GM19397 (cell line): ENCODE measurements at regions not wholly inside any gene's neighbourhood (a gene's known extent, or its start where the extent isn't known, plus 50 kb on each side); places are given as distances from the start of the nearest gene placed in this dataset.

Source experiments
- ATAC-seq: cut with Tn5 transposase; IDR thresholded peaks from one replicate; pipeline ENCODE4 v1.9.1; 2021; ENCODE audit warnings: mild to moderate bottlenecking, moderate library complexity; ENCODE audit not compliant: unreplicated experiment

DNA sequence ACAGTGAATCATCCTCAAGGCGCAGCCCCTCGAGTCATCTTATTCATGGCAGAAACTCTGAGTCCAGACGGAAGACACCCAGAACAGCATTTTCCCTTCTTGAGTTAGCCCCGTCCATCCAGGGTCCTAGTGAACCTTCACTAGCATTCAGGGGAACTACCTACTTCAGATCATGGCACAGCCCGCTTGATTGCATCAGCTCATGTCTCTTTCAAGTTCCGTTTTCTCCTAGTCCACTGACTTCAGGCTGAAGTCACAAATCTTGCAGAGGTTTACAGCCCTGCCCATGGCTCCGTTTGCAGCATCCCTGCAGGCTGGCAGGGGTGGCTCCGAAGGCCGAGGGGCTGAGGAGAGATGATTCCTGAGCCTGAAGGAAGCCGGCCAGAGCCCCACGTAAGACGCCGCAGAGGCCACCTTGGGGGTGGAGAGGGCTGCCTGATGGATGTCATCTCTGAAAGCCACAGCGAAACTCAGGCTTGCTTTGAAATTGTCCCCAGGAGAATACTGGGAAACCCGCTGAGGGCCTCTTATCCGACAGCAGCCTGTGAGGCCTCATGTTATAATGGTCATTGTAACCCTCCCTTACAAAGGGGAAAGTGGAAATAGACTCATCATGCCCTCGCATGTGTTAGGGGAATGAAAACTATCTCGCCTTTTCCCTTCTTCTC lies 310.2 kb upstream of the AJAP1 start:
- ATAC-seq: no peak

DNA sequence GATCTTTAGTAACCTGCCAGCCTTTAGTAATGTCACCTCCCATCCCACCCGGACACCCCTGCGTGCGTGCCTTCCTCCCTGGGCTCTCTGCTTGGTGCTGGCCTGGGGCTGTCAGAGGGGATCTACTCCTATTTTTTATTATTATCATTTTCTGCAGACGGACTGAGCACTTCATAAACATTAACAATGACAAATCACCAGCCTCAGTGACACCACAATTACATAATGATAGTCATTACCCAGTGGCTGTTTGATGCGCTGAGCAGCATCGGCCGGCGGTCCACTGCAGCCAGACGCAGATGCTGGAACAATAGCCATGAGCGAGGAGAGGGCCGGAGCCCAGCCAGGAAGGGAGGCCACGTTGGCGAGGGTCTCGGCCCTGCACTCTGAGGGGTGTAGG lies 309.3 kb upstream of the AJAP1 start:
- ATAC-seq: no peak

DNA sequence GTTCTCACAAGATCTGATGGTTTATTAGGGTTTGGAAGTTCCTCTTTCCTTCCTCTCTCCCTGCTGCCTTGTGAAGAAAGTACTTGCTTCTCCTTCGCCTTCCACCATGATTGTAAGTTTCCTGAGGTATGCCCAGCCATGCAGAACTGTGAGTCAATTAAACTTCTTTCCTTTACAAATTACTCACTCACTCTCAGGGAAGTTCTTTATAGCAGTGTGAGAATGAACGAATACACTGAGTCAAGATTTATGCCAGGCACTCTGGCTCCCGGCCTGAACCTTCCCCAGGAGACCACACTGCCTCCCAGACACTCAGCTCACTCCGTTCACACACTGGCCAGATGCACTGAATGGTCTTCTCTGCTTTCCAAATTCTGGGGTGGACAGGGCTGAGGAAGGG lies 308.3 kb upstream of the AJAP1 start:
- ATAC-seq: no peak

DNA sequence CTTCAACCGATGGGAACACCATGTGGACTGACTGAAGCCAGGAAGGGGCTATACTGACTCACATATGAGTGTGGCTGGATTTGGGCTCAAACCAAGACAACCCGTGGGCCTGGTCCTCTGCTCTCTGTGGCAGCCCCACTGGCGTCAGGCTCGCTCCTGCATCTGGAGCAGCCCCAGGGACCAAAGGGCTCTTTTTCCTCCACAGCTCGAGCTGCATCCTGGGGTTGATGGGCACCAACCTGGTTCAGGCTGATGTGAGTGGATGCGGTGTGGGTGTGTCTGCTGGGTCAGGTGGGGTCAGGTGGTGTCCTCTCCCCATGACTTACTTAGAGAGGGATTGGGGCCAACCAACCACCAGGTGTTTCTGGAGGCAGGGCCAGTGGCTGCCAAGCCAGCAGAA lies 303.0 kb upstream of the AJAP1 start:
- ATAC-seq: no peak

DNA sequence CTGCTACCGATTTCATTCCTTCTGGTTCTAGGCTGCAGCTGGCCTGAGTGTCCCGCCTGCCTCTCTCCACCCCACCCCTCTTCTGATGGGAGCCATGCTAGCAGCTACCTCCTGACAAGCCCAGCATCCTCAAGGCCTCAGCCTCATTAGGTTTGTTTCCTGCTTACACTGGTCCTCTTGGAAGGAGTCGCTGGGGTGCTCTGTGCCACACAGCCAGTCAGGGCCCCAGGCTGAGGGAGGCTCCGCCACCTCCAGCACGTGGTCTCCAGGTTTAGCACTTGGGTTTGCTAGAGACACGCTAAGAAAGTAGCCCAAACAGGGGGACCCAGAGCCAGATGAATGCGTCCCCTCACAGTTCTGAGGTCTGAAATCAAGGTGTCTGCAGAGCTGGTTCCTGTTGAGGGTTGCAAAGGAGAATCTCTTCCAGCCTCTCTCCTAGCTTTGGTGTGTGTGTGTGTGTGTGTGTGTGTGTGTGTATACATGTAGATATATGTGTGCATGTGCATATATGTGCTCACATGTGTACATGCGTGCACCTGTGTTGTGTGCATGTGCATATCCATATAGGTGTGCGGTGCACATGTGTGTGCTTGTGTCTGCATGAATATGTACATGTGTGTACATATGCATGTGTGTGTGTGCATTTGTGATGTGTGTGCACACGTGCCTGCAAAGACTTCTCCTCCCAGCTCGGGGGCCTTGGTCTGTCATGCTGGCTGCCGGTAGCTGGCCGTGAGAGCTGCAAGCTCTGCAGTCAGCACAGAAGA lies 301.1 kb upstream of the AJAP1 start:
- no peak for ATAC-seq

DNA sequence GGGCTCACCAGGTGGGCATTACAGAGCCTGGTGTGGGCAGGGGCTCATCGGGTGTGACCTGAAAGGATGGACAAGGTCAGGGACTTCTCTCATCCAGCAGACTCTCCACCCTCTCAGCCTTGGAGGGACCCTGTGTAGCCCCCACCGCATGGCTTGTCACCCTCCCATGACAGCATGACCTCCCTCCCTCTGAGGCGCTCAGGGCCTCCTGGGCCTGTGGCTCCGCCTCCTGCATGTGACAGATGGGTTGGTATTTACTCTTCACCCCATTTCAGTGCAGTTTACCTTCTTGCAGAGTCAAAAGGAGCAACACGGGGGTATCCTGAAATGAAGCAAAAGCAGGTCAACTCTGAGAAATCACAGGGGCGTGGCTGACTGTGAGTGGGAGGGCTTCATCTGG lies 298.6 kb upstream of the AJAP1 start:
- no peak for ATAC-seq

DNA sequence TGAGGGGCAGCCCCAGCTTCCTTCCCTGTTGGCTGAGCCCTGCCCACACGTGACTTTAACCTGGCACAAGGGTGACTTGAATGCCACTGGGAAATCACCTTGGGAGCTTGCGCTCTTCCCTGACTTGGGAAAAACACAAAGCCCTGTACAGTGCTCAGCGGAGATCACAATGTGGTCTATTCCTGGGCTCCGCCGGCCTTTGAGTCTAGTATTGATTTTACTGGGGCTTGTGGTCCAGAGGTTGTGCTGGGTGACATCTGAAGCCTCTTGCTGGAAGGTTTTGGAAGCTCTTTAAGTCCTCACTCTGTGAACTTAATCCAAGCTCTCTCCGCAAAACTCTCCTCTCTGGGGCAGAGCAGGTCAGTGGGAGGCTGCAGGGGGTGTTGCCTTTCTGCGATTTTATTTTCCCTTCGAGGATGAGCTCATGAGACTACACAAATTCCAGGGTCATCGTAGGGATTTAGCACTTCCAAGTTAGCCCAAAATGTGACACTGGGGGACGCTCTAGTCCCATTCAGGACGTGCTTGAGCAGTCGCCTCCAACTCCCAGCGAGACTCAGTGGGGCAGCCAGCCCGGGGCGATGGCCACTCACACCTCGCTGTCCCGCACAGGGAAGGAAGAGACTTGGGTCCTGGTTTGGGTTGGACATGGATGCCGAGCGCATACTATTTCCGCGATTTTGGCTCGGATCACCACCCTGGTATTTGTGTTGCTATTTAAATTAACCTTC lies 291.9 kb upstream of the AJAP1 start:
- no peak for ATAC-seq

DNA sequence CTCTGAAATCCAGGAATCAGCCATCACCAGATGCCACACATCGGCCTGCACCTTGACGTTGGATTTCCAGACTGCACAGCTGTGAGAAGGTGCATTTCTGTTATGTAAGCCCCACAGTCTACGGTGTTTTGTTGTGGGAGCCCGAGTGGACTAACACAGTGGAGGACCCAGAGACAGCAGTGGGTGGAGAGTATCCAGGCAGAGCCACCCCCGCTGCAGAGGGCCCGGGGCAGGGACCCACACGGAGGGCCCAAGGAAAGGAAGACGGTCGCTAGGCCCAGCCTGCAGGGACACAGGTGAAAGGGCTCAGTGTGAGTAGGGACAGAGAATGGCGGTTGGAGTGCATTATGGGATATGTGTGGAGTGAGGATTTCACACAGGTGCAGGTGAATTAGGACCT lies 288.3 kb upstream of the AJAP1 start:
- no peak for ATAC-seq

DNA sequence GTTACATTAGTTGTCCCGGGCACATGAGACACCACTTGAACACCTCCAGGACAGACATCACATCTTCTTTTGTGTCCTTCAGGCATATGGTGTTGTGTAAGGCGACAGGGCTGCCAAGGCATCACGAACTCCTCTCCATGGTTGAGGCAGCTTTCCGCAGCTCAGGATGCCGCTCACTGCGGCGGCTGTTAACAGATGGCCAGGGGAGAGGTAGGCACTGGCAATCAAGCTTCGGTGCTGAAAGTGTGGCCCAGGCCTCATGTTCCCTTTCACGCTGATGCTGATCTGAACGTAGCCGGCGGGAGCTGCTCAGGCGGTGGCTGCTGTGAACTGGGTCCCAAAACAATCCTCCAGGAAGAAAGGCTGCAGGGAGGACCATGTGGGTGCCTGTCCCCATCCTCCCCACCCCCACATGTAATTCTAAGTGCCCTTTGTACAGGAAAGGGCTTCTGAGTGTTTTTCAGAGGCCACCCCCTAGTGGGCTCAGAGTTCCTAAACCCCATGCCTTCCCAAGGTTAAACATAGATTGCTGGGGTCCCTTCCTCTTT lies 287.1 kb upstream of the AJAP1 start:
- no peak for ATAC-seq

DNA sequence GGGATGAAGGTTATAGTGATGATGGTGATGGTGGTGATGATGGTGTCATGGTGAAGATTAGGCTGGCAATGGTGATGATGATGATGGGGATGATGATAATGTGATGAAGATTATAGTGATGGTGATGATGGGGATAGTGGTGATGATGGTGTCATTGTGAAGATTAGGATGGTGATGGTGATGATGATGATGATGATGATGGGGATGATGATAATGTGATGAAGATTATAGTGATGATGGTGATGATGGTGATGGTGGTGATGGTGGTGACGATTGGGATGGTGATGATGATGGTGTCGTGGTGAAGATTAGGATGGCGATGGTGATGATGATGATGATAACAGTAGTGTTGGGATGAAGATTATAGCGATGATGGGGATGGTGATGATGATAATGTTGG lies 285.1 kb upstream of the AJAP1 start:
- ATAC-seq: no peak

DNA sequence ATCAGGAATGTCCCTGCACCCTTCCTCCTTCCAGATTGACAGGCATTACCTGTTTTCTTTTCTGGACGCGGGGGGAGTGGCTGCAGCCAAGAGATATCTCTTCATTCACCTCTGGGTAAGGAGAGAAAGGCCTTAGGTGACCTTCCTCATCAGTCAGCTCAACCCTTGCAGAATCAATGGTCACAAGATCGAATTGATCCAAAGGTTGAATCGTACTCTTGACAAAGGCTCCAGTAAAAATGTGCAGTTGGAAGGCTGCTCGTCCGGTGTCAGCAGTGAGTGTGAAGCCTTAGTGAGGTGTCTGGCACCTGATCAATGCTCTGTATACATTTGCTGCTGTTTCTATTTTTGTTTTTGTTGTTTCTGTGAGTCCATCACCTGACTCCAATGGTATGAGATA lies 282.6 kb upstream of the AJAP1 start:
- ATAC-seq: no peak

DNA sequence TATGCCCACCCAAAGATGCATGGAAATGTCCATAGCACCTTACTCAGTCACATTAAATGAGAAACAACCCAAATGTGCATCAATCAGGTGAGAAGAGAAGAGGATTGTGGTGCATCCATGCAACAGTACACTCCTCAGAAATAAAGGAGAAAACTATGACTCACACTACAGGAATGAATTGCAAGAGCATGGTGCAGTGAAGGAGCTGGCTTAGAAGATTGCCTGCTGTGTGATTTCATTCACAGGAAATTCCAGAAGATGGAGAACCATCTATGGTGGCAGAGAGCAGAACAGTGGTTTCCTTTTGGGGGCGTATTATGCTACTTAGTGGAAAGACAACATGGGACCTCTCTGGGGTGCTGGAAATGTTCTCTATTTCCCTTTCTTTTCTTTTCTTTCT lies 278.6 kb upstream of the AJAP1 start:
- no peak for ATAC-seq

DNA sequence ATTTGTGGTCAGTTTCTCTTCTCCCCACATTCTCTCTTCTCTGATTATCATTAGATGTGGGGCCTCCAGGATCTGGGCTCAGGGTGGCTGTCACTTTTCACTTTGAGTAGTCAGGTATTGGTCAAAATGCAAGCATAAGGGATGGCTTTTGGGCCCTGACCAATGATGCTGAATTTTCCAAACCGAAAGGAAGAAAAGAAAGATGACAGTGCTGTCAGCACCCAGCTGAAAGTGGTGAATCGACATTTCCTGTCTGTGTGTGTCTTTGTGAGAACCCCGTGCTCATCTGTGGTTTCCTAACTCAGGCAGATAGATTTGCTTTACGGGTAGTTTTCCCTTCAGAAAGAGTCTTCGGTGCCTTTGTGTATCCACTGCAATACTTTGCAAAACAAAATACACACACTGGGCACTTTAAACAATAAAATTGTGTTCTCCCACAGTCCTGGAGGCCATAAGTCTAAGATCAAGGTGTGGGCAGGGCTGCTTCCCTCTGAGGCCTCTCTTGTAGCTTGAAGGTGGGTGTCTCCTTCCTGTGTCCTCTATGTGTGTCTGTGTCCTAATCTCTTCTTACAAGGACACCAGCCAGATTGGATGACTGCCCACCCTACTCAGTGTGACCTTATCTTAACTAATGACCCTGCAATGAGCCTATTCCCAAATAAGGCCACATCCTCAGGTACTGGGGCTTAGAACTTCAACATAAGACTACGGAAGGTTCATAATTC lies 274.8 kb upstream of the AJAP1 start:
- no peak for ATAC-seq

DNA sequence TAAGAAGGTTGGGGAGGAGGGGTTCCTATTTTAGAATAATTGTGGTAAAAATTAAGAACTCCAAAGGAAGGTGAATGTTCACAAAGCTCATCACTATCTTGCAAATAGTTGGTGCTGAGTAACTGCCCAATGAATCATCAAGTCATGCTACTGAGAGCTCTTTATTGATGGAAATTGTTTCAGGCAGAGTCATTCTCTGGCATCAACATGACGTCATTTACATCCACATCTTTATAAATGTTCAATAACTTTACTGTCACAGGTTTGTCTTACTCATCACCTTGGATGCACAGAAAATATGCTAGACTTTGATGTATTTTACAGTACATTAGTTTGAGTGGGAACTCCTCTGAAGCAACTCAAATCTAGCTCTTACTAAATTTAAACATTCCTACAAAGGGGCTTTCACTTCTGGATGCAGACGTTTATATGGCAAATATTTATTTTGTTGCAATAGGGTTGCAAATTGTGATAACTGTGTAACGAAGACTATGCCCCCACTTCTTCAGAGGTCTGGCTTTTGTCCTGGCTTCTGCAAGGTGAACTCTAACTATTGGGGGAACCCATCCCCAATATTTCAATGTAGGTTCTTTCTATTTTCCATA lies 273.7 kb upstream of the AJAP1 start:
- no peak for ATAC-seq

DNA sequence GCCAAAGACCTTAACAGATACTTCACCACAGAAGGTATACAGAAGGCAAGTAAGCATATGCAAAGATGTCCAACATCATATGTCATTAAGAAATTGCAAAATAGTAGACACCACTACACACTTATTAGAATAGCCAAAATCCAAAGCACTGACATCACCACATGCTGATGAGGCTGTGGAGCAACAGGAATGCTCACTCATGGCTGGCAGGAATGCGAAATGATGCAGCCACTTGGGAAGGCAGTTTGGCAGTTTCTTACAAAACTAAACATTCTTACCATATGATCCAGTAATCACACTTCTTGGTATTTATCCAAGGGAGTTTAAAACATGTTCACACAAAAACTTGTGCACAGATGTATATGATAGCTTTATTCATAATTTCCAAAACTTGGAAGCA lies 261.2 kb upstream of the AJAP1 start:
- ATAC-seq: no peak

DNA sequence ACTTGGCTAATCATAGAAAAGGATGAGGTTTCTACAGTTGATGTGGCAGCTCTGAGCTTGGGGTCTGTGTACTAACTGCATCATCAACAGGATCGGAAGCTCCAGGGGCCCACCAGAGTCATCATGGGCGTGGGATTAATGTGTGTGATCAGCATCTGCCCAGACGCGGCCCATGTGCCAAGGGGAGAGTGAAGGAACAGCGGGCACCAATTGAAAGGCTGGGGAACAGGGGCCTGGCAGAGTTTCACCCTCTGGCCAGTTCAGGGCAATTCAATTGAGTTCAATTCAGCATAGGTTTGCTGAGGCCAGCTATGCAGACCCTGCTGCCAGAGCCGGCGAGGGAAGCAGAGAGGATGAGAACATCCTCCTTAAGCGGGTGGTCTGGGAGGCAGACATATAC lies 260.0 kb upstream of the AJAP1 start:
- no peak for ATAC-seq

DNA sequence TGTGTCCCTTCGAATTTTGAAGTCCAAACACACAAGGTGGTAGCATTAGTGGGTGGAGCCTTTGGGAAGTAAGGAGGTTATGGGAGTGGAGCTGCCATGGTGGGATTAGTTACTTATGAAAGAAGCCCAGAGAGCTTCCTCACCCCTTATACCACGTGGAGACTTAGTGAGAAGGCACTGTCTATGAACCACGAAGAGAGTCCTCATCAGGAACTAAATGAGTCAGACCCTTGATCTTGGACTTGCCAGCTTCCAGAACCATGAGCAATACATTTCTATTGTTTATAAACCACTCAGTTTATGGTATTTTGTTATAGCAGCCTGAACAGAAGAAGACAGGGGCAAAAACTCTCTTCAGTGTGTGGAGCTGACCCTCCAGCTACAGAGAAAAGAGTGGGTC lies 259.3 kb upstream of the AJAP1 start:
- no peak for ATAC-seq

DNA sequence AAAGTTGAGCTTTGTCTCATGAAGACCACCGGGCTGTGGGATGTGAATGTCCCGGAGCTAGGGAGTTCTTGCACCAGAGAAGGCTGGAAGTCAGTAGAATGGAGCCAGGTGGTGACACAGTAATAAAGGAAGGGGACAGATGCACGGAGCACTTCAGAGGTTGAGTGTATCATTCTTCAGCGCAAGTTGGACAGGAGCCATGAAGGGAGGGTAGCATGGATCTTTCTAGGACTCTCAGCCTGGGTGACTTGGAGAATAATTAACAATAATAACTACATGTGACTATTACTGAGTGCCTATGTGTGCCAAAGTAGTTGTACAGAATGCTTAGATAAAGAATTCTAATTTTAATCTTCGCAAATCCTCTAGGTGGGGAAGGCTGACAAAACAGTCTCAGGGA lies 258.7 kb upstream of the AJAP1 start:
- no peak for ATAC-seq

DNA sequence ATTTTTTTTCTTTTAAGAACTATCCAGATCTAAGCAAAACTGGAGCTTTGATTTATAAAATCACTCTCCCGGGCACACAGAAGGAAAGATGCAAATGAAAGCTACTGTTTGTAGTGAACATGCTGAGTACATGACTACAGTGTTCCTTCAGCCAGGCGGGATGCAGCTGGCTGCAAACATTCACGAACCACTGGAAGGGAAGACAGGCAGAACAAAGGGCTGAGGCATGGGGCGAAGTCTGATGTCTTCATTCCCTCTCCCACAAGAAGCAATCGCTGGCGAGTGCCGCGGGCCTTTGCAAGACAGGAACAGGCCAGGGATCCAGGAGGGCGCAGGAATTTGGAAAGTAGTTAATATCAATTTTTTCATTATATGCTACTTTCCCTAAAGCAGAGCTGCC lies 257.9 kb upstream of the AJAP1 start:
- no peak for ATAC-seq

DNA sequence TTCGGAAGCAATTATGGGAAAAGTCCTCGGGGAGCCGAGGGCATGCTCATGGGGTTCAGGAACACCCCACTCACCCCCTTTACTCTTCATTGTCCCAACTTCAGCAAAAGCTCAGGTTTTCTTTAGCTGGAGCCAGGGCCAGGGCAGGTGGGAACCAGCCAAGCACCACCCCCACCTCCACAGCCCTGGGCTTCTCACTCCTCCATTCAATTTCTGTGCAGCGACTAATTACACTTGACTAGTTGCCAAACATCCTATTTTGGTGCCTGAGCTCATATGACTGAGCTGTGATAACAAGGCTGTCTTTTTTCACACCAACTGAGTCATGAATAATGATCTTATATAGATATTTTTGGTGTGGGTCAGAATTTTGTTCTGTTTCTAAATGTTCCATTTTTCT lies 257.2 kb upstream of the AJAP1 start:
- no peak for ATAC-seq

DNA sequence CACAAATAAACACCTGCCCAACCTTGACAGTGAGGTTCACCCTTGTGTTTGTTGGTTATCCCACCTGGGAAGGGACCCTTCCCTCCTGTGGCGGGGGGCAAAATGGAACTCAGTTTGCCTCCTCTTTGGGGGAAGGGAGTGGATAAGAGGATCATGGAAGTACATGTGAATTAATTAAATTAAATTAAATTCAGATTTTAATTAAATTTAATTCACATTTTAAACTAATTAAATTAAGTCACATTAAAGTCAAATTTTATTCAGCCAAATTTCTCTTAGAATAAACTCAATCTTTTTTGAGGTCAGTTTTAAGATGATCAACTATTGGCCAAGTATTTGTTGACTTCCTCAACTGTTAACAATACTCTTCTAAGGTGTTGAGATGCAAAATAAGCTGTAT lies 252.4 kb upstream of the AJAP1 start:
- ATAC-seq: no peak
